ENCODE measurements at regions not wholly inside any gene's neighbourhood (a gene's known extent, or its start where the extent isn't known, plus 50 kb on each side); places are given as distances from the start of the nearest gene placed in this dataset.
A peak's percentile ranks its signal among the peaks of the same experiment; 100 is the strongest.
"Not testable (repeated sequence)": the region's sequence is repeated elsewhere in the genome, so short reads cannot be mapped to it uniquely, and the experiment has no call there.

- DNase-seq (ENCODE audit: low spot score), result peak; percentile 56
These were observed 500.0 kb downstream of the DIRAS2 start for GRCh38 chr9:90142580-90142979.

- DNase-seq (ENCODE audit: low spot score), result no peak
These were observed 495.2 kb downstream of the DIRAS2 start for GRCh38 chr9:90147426-90147825.

GRCh38 chr9:90156318-90156717, 486.3 kb downstream of the DIRAS2 start:
- no peak for DNase-seq (ENCODE audit: low spot score)

- DNase-seq (ENCODE audit: low spot score), result no peak
These were observed 480.3 kb downstream of the DIRAS2 start for GRCh38 chr9:90162326-90162725.

- DNase-seq (ENCODE audit: low spot score), result no peak
These were observed 479.8 kb downstream of the DIRAS2 start for GRCh38 chr9:90162819-90163218.

- DNase-seq (ENCODE audit: low spot score), result no peak
These were observed 477.3 kb downstream of the DIRAS2 start for GRCh38 chr9:90165281-90165680.

- DNase-seq (ENCODE audit: low spot score), result not testable (repeated sequence)
These were observed 476.2 kb downstream of the DIRAS2 start for GRCh38 chr9:90166374-90166773.

GRCh38 chr9:90167914-90168313, 474.7 kb downstream of the DIRAS2 start:
- no peak for DNase-seq (ENCODE audit: low spot score)

- no peak for DNase-seq (ENCODE audit: low spot score)
These were observed 473.1 kb downstream of the DIRAS2 start for GRCh38 chr9:90169490-90169889.

- DNase-seq (ENCODE audit: low spot score), result not testable (repeated sequence)
These were observed 468.7 kb downstream of the DIRAS2 start for GRCh38 chr9:90173935-90174334.

- DNase-seq (ENCODE audit: low spot score), result not testable (repeated sequence)
These were observed 468.3 kb downstream of the DIRAS2 start for GRCh38 chr9:90174346-90174745.

GRCh38 chr9:90175257-90175656, 467.4 kb downstream of the DIRAS2 start:
- DNase-seq (ENCODE audit: low spot score), result no peak

GRCh38 chr9:90175865-90176264, 466.8 kb downstream of the DIRAS2 start:
- no peak for DNase-seq (ENCODE audit: low spot score)

- no peak for DNase-seq (ENCODE audit: low spot score)
These were observed 465.7 kb downstream of the DIRAS2 start for GRCh38 chr9:90176901-90177300.

- no peak for DNase-seq (ENCODE audit: low spot score)
These were observed 462.2 kb downstream of the DIRAS2 start for GRCh38 chr9:90180381-90180780.

GRCh38 chr9:90188656-90189055, 454.0 kb downstream of the DIRAS2 start:
- DNase-seq (ENCODE audit: low spot score), result no peak

- DNase-seq (ENCODE audit: low spot score), result no peak
These were observed 453.3 kb downstream of the DIRAS2 start for GRCh38 chr9:90189306-90189705.

- DNase-seq (ENCODE audit: low spot score), result peak; percentile 47
These were observed 450.2 kb downstream of the DIRAS2 start for GRCh38 chr9:90192465-90192864.

- no peak for DNase-seq (ENCODE audit: low spot score)
These were observed 443.7 kb downstream of the DIRAS2 start for GRCh38 chr9:90198956-90199355.

GRCh38 chr9:90201766-90202165, 440.9 kb downstream of the DIRAS2 start:
- DNase-seq (ENCODE audit: low spot score), result no peak

- DNase-seq (ENCODE audit: low spot score), result no peak
These were observed 438.3 kb downstream of the DIRAS2 start for GRCh38 chr9:90204128-90204831.

GRCh38 chr9:90213045-90213444, 429.6 kb downstream of the DIRAS2 start:
- not testable (repeated sequence) for DNase-seq (ENCODE audit: low spot score)

- DNase-seq (ENCODE audit: low spot score), result peak; percentile 3
These were observed 423.0 kb downstream of the DIRAS2 start for GRCh38 chr9:90219548-90220118.

- DNase-seq (ENCODE audit: low spot score), result not testable (repeated sequence)
These were observed 420.7 kb downstream of the DIRAS2 start for GRCh38 chr9:90221899-90222298.

Measured in CD4-positive, alpha-beta T cell treated with Interleukin-2 at 100 ng/mL for 4 hours (primary cell).